ENCODE measurements at regions not wholly inside any gene's neighbourhood (a gene's known extent, or its start where the extent isn't known, plus 50 kb on each side); places are given as distances from the start of the nearest gene placed in this dataset.

- H3K4me3 ChIP-seq (ENCODE audit: low read depth, low read length), result no peak overlapping the region
- ChIA-PET CTCF (interaction anchor here (0.9 kb wide), 2 partner anchors 10 to 45 kb away, joined by 3 read pairs; no protein-coding TSS in a partner anchor), POLR2A (no interaction called here)
- DNase-seq (ENCODE audit: low read depth, low spot score), result no peak
- TF ChIP-seq, protein P1, sequence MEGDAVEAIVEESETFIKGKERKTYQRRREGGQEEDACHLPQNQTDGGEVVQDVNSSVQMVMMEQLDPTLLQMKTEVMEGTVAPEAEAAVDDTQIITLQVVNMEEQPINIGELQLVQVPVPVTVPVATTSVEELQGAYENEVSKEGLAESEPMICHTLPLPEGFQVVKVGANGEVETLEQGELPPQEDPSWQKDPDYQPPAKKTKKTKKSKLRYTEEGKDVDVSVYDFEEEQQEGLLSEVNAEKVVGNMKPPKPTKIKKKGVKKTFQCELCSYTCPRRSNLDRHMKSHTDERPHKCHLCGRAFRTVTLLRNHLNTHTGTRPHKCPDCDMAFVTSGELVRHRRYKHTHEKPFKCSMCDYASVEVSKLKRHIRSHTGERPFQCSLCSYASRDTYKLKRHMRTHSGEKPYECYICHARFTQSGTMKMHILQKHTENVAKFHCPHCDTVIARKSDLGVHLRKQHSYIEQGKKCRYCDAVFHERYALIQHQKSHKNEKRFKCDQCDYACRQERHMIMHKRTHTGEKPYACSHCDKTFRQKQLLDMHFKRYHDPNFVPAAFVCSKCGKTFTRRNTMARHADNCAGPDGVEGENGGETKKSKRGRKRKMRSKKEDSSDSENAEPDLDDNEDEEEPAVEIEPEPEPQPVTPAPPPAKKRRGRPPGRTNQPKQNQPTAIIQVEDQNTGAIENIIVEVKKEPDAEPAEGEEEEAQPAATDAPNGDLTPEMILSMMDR (IDR thresholded peaks at IDR 0.05; ENCODE audit: insufficient read depth, low read length, missing control alignments), result no peak
These were observed 69.8 kb downstream of the YIPF5 start for GRCh38 chr5:144100702-144101101.

GRCh38 chr5:144101616-144102015, 68.8 kb downstream of the YIPF5 start:
- no peak for DNase-seq (ENCODE audit: low read depth, low spot score)
- TF ChIP-seq, protein P1 (IDR thresholded peaks at IDR 0.05; ENCODE audit: insufficient read depth, low read length, missing control alignments), result no peak
- no peak overlapping the region for H3K4me3 ChIP-seq (ENCODE audit: low read depth, low read length)
- CTCF ChIA-PET, result no interaction called here
- POLR2A ChIA-PET, result no interaction called here

DNA sequence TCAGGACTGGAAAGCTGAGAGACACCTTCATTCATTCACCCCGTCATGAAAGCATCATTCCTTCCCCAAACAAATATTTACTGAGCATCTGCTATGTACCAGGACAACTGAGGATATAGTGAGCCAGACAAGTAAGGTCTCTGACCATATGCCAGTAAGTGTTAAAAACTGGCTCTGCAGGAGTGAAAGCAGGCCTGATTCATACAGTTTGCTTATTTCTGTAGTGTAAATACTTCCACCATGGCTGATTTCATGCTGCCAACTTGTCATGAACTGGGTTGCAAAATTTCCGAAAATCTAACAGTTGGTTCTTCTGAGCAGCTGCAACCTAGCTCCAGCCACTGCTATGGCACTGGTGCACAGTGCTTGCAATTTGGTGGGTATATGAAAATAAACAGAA, 68.1 kb downstream of the YIPF5 start:
- CTCF ChIA-PET, result no interaction called here
- TF ChIP-seq, protein P1 (IDR thresholded peaks at IDR 0.05; ENCODE audit: insufficient read depth, low read length, missing control alignments), result no peak
- DNase-seq (ENCODE audit: low read depth, low spot score), result no peak
- POLR2A ChIA-PET, result no interaction called here
- H3K4me3 ChIP-seq (ENCODE audit: low read depth, low read length), result no peak overlapping the region

DNA sequence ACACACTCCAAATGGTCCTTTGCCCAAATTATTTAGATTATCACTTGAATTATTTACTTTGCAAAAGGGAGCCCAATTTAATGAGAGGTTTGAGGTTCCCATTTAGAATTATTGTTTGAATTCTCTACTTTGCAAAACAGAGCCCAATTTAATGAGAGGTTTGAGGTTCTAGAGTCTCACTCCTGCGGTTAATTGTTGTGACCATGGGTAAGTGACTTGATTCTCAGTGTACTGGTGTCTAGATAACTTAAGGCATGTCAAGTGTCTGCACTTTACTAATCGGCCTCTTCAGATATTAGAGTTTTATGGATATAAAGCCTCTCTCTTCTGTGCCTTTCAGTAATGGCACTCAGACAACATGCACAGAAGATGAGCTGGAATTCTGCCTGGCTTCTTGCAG, 67.5 kb downstream of the YIPF5 start:
- no peak for DNase-seq (ENCODE audit: low read depth, low spot score)
- CTCF ChIA-PET, result interaction anchor here (1.0 to 1.4 kb wide), 3 partner anchors 18 to 275 kb away, joined by 3 to 4 read pairs (median 3); no protein-coding TSS in a partner anchor
- TF ChIP-seq, protein P1 (IDR thresholded peaks at IDR 0.05; ENCODE audit: insufficient read depth, low read length, missing control alignments), result no peak
- no peak overlapping the region for H3K4me3 ChIP-seq (ENCODE audit: low read depth, low read length)
- POLR2A ChIA-PET, result no interaction called here

DNA sequence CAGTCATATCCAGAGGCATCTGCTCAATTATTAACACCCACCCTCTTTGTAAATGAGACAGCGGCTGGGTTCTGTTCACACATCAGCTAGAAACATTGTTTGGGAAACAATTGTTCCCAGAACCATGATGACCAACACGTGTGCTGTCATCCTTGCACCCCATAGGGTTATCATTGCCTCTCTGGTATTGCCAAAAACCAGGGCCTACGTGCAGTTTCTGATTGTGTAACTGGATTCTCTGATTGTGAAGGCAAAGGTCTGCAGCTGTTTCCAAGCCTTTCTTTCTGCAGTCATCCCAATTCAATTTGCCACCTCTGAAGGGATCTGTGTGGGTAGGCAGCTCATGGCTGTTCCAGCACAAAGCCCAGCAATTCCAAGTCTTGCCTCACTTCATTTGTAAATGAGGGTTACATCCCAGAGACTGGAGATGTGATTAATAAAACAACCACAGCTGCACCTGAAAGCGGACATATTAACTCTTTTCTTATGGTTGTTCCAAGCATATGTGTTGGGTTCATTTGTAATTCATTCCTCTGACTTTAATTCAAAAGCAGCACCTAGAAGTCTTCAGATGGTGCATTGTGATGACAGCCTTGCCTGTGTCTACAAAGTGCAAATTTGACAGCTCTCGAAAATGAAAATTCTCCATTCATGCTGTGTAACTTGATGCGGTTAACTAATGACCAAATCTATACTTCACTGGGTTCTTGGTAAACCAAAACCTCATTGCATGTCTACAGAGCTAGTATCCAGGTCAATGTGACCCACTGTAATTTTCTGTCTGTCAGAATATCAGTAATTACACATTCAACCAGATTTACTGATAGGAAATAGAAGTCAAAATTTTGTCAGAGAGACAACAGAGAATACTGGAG, 66.6 kb downstream of the YIPF5 start:
- POLR2A ChIA-PET, result no interaction called here
- TF ChIP-seq, protein P1 (IDR thresholded peaks at IDR 0.05; ENCODE audit: insufficient read depth, low read length, missing control alignments), result no peak

DNA sequence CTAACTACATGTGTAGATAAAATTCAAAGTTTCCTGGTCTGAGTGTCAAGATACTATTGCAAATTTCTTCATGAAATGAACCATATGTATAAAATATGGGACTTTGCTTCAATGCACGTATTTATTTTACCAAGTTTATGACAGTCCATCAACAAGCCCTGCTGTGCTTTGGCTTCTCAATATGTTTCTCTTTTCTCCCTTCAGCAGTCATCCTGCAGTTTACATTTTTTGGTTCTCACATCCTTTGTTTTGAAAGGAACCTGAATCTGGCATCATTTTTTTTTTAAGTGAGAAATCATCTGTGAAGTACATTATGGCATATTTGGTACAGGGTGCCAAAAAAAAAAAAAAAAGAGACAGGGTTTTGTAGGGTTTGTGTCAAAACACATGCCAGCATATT, 65.1 kb downstream of the YIPF5 start:
- TF ChIP-seq, protein P1 (IDR thresholded peaks at IDR 0.05; ENCODE audit: insufficient read depth, low read length, missing control alignments), result no peak
- DNase-seq (ENCODE audit: low read depth, low spot score), result no peak
- no peak overlapping the region for H3K4me3 ChIP-seq (ENCODE audit: low read depth, low read length)
- ChIA-PET POLR2A (no interaction called here), CTCF (no interaction called here)

More for the DNA sequence above, 66.6 kb downstream of the YIPF5 start:
- no peak overlapping the region for H3K4me3 ChIP-seq (ENCODE audit: low read depth, low read length)
- CTCF ChIA-PET, result interaction anchor here (1.0 to 1.4 kb wide), 3 partner anchors 17 to 276 kb away, joined by 3 to 4 read pairs (median 3); no protein-coding TSS in a partner anchor
- no peak for DNase-seq (ENCODE audit: low read depth, low spot score)
